ENCODE measurements at regions not wholly inside any gene's neighbourhood (a gene's known extent, or its start where the extent isn't known, plus 50 kb on each side); places are given as distances from the start of the nearest gene placed in this dataset.

DNA sequence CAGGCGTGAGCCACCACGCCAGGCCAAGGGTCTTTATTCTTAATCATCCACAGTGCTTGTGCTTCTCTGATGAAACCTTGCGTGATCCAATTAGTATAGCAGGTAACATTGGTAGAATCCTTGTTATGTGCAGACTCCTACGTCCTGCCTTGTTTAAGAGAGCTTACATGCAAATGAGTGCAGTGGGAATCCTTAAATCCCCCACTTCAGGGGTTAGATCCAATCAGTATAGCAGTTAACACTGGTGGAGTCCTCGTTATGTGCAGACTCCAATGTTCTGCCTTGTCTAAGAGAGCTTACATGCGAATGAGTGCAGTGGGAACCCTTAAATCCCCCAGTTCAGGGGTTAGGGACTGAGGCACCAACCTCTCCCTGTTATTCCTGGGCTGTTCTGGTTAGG, 193.4 kb downstream of the SEMA6A start:
- TF ChIP-seq, protein P1, sequence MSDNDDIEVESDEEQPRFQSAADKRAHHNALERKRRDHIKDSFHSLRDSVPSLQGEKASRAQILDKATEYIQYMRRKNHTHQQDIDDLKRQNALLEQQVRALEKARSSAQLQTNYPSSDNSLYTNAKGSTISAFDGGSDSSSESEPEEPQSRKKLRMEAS (IDR thresholded peaks at IDR 0.05) = no peak
- no peak for TF ChIP-seq TAF1 (IDR thresholded peaks at IDR 0.05; ENCODE audit: low read depth)
- no peak for TF ChIP-seq CEBPB (IDR thresholded peaks at IDR 0.05)
- no peak for TF ChIP-seq EP300 (IDR thresholded peaks at IDR 0.05; ENCODE audit: borderline replicate concordance)
- TF ChIP-seq, protein P2, sequence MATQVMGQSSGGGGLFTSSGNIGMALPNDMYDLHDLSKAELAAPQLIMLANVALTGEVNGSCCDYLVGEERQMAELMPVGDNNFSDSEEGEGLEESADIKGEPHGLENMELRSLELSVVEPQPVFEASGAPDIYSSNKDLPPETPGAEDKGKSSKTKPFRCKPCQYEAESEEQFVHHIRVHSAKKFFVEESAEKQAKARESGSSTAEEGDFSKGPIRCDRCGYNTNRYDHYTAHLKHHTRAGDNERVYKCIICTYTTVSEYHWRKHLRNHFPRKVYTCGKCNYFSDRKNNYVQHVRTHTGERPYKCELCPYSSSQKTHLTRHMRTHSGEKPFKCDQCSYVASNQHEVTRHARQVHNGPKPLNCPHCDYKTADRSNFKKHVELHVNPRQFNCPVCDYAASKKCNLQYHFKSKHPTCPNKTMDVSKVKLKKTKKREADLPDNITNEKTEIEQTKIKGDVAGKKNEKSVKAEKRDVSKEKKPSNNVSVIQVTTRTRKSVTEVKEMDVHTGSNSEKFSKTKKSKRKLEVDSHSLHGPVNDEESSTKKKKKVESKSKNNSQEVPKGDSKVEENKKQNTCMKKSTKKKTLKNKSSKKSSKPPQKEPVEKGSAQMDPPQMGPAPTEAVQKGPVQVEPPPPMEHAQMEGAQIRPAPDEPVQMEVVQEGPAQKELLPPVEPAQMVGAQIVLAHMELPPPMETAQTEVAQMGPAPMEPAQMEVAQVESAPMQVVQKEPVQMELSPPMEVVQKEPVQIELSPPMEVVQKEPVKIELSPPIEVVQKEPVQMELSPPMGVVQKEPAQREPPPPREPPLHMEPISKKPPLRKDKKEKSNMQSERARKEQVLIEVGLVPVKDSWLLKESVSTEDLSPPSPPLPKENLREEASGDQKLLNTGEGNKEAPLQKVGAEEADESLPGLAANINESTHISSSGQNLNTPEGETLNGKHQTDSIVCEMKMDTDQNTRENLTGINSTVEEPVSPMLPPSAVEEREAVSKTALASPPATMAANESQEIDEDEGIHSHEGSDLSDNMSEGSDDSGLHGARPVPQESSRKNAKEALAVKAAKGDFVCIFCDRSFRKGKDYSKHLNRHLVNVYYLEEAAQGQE (IDR thresholded peaks at IDR 0.05; ENCODE audit: low read depth) = no peak
- no peak for TF ChIP-seq CREB1 (IDR thresholded peaks at IDR 0.05; ENCODE audit: low read depth)
- TF ChIP-seq RAD21 (IDR thresholded peaks at IDR 0.05; ENCODE audit: low read depth) = no peak
- TF ChIP-seq YY1 (IDR thresholded peaks at IDR 0.05; ENCODE audit: low read depth) = no peak
- TF ChIP-seq EGR1 (IDR thresholded peaks at IDR 0.05) = no peak
- TF ChIP-seq TCF12 (IDR thresholded peaks at IDR 0.05; ENCODE audit: low read depth) = no peak
- TF ChIP-seq FOXM1 (IDR thresholded peaks at IDR 0.05; ENCODE audit: borderline replicate concordance, low read depth) = no peak
